DLD1 (cell line): ENCODE measurements at regions not wholly inside any gene's neighbourhood (a gene's known extent, or its start where the extent isn't known, plus 50 kb on each side); places are given as distances from the start of the nearest gene placed in this dataset.

Experiments
- in situ Hi-C: cut with HindIII; loops from 2 replicates; pipeline ENCODE4 v1.10.0; 2017; ENCODE audit warnings: low sequenced_read_pairs

DNA sequence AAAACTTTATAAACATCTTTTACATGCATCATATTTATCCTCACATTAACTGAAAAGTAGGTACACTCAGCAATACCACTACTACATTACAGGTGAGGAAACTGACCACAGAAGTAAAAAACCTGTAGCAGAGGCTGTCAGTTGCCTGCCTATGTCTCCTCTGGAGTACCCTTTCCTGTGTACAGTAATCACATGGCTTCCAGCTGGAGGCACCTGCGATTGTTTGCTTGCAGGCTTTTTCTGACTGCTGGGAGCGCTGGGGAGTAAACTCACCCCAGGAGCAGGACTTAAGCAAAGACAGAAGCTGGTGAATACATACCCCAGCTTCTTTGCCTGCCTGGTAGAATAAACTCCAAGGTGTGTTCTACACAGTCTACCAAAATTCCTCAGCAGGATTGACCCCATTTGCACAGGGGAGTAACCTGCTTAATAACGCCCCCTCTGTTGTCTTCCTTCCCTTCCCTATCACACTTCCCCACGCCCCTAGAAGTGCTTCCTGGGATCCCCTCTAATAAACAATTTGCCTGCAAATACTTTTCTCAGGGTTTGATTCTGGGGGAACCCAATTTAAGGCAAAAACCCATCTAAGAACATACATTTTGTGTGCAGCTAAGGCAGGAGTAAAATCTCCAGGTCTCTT lies 138.9 kb downstream of the PTH2R start:
- in situ Hi-C loops = no loop called here

DNA sequence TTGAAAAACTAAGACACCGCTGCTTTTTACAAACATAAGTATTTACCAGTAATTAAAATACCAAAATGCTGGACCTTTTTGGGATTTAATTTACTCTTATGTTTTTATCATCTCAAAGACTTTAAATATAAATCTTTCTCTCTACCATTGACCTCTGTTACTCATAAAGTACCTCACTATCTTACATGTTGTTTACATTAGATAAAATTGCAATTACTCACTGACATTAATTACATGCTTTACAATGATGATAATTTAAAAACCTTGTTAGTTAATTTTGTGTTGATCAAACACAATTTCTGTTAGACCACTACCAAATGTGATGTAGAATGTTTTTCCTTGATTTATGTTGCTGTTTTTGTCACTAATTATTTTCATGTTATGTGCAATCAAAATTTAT lies 139.5 kb downstream of the PTH2R start:
- in situ Hi-C loops = no loop called here

DNA sequence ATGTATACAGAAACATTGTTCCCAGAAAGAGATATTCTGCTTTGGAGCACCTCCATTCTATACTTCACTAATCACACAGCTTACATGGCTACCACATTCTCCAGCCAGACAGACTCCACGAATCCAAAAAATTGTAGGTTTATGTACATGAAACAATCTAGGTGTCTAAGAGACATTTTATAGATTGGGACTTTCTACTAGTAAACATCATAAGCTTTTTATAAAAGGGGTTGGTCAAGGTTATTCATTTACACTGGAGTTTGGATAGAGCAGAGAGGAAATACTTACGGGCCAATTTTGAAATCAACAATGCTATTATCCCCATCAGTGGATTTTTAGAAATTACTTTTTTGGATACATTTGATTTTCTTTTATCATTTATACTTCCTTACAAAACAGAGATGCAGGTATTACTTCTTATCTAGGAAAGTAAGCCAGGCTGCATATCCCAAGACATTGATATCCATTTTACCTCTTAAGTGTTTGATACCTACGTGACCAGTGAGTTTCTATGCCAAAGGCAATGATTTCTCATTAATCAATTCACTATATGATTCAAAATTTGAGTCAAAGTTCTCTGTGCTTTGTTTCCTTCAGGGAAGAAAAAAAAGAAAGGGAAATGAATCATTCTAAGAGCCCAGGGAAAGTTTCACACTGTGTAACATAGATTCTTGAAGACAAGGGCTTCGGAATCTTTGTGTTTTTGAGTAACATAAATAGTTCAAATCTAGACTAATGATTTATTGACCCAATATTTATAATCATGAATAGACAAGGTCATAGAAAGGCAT lies 140.5 kb downstream of the PTH2R start:
- in situ Hi-C loops = no loop called here

DNA sequence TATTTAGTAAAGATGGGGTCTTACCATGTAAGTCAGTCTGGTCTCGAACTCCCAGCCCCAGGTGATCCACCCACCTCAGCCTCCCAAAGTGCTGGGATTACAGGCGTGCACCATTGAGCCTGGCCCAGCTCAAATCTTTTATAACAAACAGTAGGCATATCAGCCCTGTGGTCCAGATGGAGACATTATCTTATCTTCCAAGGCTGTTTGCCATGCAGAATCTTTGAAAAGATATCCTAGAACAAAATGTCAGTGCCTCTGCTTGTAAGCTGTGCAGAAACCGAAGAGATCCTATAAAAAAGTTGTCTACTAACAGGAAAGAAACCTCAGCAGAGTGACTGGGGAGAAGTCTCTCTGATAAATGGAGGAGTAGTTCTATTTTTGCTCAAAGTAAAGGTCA lies 142.1 kb downstream of the PTH2R start:
- in situ Hi-C loops = no loop called here

DNA sequence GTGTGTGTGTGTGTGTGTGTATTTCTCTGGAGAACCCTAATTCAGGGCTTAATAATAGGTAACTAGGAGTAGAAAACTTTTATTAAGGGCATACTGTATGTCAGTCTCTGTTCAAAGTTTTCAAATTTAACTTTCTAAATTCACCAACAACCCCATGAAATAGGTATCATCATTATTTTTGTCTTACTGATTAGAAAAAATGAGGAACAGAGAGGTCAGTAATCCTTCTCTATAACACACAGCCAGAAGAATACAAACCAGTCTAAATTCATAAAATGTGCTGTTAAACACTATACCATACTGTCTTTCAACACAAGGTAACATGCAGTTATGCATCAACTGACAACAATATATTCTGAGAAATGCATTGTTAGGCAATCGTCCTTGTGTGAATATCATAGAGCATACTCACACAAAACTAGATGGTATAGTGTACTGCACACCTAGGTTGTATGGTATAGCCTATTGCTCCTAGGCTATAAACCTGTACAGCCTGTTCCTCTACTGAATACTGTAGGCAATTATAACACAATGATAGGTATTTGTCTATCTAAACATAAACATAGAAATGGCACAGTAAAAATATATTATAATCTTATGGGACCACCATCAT lies 143.1 kb downstream of the PTH2R start:
- in situ Hi-C loops = no loop called here

DNA sequence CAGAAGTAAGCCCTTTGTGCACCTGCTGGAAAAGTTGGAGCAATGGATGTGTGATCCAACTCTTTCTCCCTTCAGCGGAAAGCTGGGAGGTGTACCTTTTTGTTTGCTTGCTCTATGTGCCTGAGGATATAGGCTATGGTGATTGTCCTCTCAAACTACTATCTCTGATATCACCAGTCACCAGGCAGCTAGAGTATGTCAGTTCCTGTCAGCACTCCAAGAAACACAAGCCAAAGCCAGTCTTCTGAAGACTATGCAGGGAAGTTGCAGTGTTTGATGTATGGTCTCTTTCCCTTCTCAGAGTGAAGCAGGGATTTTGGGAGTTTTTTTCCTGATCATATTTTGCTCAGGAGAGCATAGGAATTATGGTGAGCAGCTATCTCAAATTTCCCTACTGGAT lies 146.4 kb downstream of the PTH2R start:
- in situ Hi-C loops = no loop called here

DNA sequence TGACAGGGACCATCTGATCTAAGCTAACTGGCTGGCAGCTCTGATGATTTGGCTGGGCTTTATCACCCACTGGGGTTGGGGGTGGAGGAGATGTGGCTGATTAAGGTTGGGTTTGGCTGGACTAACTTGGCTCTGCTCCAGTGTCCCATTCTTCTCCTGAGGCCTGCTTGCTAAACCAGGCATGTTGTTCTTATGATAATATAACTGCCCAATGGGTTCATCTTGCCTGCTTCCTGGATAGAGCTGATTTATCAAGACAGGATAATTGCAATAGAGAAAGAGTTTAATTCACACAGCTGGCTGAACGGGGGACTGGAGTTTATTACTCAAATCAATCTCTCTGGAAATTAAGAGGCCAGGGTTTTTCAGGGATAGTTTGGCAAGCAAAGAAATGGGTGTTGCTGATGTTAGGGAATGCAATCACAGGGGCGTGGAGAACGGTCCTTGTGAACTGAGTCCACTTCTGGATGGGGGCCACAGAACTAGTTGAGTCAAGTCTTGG lies 150.4 kb downstream of the PTH2R start:
- in situ Hi-C loops = no loop called here

DNA sequence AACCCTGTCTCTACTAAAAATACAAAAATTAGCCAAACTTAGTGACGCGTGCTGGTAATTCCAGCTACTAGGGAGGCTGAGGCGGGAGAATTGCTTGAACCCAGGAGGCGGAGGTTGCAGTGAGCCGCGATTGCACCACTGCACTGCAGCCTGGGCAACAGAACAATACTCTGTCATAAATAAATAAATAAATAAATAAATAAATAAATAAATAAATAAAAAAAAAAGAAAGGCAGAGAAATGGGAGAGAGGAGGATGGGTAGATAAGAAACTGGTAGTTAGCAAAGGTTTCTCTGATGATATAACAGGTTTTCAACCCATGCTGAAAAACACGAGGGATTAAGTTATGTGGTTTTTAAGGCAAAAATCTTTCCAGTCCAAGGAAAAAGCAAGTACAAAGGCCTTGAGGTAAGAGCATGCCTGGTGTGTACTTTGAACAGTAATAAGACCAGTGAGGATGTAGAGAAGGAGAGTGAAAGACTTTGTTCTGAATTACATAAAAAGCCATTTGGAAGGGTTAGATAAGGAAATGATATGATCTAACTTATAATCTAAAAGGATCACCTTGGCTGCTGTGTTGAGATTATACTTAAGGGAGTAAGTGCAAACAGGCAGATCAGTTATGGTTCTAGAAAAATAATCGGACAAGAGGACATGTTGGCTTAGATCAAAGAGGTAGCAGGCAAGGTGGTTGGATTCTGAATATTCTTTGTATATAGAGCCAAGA lies 159.3 kb downstream of the PTH2R start:
- in situ Hi-C loops = no loop called here

DNA sequence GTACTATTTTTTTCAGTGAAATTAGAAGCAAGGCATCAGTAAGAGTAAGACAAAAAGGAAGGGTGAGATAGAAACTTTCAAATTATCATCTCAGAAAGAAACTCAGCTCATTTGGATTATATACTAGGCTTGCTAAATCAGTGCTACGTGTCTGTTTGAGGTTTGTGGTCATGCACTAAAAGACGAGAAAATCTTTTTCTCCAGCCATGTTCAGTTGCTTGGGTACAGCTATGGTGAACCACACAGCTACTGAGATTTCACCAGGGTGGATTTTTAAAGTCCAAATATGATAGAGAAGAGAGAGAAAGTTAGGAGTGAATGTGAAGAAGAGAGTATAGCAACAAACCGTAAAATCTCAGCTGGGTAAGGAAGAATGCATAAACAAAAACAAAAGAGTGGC lies 161.6 kb downstream of the PTH2R start:
- in situ Hi-C loops = no loop called here

DNA sequence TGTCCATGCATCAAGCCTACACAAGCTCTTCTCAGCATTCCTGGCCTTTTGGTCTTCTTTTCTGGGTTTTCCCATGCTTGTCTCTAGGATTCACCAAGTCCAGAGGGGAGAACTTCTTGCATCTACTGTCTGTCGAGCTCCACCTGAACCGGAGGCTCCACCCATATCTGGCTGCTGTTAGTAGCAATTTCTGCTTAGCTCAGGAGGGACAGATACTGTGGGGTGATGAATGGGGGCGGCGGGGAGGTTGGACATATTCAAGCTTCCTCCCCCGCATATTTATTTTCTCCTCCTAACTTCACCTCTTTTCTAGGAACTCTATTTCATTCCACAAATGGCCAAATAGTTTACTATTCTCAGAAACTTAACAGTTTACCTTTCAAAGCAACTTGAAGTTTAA lies 163.5 kb downstream of the PTH2R start:
- in situ Hi-C loops = no loop called here

DNA sequence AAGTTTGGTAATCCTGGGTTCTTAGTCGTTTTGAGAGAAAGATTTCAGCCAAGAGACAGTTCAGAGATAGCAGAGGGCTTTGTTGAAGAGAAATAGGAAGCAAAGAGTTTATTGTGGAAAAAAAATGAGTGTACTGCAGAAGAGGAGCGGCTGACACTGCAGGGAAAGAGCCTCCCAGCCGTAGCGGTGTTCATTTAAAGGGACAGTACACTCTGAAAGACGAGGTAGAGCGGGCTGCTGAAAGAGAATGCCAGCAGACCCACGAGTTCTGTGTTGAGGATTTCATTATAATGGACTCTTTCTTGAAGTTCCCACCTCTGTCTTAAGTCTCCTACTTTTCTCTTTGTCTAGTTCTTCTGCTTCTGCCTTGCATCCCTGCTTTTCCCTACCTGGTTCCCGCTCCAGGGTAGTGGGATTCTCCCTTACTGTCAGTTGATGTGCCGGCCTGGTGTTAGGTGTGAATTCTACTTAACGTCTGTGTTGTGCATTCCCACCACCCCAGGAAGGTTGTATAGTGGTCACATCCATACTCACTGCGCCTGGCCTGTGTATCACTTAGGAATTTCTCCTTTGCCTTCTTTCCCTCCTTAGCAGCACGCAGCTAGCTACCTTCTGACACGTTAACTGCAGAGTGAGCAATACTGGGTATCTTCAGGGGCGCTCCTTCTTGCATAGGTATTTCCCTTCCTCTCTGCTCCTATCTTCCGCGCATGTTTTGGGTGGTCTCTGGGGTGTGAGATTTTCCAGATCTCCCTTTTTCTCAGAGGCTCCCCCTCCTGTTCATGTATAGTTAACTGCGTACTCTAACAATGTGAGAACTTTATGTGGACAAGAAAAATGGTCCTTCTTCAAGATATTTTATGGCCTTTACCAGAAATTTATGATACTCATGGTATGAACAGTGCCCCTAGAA lies 164.5 kb downstream of the PTH2R start:
- in situ Hi-C loops = no loop called here

DNA sequence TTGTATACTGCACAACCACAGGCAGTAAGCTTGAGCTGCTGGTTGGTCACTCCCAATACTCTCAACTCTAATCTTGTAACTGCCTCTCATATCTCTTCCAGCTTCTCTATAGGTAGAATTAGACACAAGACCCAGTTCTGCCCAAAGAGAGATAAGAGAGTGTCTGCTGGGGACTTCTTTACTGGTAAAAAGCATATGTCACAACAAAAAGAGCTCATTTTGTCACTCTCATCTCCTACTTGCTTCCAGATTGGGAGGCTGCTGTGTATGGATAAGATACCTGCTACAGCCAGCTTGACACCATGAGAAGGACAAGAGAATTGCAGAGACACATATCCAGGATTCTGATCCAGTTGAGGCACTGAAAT lies 165.2 kb downstream of the PTH2R start:
- in situ Hi-C loops = no loop called here

DNA sequence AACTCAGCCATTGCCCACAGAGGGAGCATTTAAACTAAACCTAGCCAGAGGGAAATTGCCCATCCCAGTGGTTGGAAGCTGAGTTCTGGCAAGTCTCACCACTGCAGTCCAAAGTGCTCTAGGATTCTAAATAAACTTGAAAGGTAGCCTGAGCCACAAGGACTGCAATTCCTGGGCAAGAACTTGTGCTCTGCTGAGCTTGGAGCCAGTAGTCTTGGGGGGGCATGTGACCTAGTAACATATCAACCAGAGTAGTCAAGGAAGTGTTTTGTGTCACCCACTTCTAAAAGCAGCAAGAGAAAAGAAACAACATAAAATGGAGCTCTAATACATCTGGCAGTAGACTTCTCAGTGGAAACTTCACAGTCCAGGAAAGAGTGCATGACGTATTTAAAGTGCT lies 167.0 kb downstream of the PTH2R start:
- in situ Hi-C loops = no loop called here

DNA sequence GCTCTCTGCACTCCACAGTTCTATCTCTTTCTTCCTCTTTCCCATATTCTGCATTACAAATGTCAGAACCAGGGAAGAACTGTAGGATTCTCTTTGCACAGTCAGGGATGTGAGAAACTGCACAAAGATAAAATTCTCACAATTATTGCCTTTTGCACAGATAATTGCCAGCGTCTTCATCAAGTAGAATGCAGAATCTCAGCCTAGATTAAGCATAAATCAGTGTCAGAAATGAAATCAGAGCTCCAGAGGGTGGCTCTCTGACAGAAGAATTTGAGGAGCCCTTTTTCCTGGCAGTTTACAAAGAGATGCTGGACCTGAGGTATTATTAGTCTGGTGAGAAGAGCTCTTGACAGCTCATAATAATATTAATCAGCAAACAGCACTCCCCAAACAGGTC lies 173.1 kb downstream of the PTH2R start:
- in situ Hi-C loops = no loop called here

DNA sequence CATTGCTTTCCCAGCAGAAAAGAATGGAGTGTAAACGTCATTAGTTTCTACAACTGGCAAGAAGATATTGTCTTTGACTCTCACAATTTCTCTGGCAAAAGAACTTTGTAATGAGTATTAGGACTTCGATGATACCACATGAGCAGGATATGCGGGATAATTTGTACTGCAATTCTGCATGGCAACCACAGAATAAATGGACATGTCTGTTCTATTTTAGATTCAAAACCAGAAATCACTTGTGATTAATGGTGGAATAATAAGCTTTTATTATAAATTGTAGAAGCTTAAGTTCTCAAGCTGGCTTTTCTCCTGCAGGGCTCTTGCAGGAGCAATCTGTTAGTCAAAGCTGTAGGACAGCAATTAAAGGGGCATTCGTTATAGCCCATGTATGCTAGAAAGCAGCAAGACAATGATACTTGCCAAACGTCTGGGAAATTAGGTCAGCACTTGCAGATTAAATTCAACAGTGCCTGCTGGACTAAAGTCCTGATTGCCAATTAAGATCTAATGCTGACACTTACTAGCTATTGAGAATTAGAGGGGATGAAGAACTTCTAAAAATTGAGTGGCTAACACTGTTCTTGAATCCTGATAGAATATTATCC lies 177.9 kb downstream of the PTH2R start:
- in situ Hi-C loops = no loop called here

DNA sequence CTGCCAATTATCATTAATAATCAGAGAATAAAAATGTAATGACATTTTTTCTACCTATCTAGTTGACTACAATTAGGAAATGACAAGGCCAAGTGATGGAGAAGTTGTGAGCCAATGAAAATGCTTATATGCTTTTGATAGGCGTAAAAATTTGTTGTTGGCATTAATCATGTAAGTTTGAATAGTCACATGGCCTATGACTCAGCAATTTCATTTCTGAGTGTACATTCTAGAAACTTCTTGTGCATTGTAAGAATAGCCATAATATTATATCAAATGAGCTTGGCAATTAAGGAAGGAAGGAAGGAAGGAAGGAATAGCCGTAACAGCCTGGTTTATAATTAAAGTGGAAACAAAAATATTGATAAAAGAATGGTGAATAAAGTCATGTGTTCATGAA lies 179.9 kb downstream of the PTH2R start:
- in situ Hi-C loops = no loop called here

DNA sequence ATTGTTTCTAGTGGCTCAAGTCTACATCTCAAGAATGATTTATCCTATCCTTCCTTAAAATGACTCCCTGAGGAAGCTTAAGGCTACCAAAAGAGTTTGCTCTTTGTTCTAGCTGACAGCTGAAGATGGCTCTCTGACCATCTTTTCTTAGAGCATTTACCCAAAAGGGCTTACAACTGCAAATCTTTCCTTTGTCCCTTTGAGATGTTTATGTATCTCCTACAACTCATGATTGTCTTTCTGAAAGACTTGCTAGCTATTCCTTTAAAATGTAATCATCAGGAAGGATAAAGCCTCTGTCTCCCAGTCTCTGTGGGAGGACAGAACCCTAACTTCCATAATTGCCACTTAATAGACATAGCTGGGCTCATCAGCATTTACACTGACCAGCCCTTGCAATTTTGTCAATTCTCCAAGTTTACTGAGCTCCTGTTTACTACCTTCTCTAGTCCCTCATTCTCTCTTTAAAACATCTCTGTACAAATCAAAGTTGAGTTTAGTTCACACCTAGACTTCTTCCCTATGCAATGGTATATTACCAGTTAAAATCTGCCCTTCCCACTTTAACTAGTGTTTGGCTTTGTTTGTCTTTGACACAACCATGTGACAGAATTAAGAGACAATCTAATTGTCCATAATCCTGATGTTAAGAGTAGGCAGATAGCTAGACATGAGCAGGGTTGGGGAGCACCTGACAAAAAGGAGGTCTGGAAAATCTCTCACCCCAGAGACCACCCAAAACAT lies 188.2 kb downstream of the PTH2R start:
- in situ Hi-C loops = no loop called here

DNA sequence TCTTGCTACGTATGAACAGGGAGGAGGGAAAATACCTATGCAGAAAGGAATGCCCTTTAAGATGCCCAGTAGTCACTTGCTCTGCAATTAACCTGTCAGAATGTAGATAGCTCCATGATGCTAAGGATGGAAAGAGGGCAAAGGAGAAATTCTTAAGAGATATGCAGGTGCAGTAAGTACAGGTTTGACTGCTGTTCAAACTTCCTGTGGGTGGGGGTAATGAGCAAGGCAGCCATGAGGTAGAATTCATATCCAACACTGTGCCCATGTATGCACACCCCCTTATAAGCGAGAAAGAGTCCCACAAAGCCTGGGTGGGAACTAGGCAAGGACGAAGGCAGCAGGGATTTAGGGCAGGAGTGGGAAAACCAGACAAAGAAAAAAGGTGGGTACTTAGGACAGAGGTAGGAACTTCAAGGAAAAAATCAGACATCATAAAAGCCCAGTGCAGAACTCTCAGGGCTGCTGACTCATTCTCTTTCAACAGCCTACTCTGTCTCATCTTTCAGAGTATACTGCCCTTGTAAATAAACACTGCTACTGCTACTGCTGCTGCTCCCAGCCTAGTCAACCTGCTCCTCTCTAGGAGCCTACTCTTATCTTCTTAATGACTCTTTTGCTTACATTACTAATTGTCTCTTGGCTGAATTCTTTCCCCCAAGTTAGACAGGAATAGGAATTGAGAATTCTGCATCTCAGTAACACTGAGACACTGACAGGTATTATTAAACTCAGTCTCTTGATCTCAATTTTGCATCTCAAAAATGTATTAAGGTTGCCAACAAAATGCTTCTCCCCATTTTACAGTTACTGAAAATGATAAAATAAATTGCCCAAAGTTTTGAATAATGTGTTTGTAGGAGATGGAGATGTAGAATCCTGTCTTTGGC lies 189.0 kb downstream of the PTH2R start:
- in situ Hi-C loops = no loop called here
